ENCODE measurements at regions not wholly inside any gene's neighbourhood (a gene's known extent, or its start where the extent isn't known, plus 50 kb on each side); places are given as distances from the start of the nearest gene placed in this dataset.

DNA sequence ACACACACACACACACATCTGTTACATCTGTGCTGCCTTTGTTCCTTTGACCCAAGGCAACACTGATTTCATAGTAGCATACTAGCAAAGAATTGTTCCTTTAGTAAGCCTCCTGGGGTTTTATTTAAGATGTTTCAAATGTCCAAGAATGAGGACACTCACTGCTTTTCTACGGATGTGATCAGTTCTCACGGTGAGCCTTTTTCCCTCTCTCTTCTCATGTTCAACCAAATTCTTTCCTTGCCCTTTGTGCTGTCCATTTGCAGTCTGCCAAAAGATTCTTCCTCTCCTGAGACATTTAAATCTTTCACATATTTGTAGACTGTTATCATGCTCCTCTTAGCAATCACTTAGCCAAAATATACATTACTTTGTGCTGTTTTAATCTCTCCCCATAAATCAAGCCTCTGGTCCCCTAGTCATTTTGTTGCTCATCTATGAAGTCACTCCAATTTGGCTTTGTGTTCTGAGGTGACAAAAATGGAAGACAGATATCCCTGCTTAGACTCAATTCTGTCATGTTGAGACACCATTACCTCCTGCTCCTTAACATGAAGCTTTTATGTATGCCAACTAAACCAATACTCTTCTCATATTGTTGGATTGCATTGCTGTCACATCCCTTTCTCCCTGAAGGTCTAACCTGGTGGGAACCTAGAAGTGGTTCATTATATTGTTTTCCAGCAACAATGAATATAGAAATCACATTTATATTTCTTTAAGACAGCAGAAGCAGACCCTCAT lies 1605.3 kb upstream of the ACVR2A start:
- DNase-seq: no peak

DNA sequence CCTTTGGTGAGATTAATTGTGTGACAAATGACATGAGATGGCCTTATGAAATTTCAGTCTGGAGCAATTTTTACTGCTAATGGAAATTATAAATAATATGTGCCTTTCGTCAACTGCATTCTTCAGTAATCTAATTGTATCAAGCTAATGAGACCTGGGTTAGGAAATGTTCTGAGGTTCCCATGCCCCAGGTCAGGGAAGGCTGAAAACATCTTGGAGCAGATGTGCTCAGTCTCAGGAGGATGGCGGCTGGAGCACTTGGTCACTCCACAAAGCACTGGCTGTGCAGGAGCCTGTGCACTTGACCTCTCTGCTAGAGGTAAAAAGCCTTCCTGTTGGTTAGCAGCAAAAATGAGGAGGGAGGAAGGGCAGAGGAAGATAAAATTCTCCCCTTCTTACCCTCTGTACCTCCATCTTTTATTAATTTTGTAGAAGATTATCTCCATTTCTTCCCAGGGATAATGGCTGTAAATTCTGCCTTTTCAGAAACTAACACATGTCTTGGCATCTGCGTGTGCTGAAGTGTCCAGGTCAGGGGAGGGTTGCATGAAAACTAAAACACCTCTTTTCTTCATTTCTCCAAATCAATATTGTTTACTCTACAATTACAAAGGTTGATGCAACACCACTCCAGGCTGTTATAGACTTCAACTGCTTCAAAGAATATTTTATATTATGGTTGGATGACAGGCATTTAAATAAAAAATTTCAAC lies 1606.4 kb upstream of the ACVR2A start:
- DNase-seq: no peak

DNA sequence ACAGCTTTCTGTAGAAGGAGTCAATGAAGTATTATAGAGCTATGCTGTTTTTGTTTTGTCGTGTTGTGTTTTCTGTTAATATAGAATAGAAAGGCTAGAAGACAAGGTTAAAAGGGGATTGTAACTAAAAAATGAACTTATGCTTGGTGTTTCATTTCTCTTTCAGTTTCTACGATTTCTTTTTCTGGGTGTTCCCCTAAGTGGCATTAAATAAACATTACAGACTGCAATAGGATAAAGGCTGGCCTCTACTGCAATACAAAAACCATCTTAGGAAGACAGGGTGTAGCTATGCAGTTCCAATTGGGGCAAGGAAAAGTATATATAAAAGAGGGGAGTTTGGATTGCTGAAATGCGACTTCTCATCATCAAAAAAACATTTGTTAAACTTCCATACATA lies 1609.7 kb upstream of the ACVR2A start:
- DNase-seq: no peak

DNA sequence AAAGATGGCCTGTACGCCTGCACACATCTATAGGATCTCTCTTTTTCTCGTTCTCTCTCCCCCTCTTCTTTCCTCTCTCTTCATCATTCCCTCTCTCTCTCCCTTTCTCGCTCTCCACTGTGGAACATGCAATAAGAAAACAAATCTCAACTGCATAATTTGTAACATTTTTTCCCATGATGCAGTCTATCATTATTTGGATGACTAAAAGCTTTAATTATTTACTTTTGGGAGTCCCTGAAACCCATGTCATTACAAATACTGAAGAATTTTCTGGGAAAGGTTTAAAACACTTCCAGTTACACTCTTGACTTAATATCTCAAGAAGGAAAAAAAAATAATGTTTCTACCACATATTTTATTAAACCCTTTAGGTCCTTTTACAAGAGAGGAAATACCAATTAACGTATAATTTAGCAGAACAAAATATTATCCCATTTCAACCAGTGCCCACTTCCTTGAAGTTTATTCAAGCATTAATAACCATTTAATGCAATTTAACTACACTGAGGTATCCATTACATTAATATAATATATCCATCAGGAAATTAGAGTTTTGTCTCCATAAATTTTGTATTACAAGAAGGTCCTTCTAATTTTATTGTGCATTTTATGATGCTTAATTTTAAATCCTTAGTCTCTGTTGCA lies 1615.2 kb upstream of the ACVR2A start:
- no peak for DNase-seq

DNA sequence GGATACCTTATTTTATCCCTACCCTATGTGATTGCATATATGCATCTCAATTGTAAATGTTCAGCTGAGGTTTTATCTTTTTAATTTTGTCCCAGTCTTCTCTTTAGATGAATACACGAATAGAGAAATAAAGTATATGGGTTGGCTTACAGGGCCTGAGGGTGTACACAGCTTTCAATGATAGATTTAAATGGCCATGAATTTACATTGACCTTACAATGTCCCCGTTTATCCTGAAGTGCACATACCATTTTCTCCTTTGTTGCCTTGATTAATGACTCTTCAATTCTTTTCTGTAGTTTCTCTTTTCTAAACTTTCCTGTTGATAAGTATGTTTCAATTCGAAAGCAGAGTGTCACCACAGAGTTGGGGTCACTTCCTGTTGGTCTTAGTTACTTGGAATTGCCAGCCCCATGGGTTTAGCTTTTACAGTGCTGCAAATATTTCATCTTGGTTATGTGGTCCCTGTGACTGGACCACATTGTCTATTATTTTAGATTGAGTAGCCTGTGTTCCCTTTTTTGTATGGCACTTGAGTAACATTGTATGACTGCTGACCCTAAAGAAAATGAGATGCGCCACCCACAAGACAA lies 1616.3 kb upstream of the ACVR2A start:
- DNase-seq: no peak

DNA sequence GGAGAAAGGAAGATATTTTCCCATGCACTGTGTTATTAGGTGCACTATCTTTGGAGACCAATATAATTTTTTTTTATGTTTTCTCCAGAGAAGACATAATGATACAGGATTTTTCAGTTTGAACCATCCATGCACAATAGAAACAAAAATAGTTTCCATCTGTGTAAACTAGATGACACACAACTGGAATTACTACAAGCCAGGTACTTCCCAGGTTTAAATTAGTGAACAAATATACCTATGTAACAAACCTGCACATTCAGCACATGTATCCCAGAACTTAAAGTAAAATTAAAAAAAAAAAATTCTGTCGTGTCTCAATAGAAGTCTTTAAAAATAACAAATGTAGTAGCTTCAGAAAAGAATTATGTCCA lies 1616.8 kb upstream of the ACVR2A start:
- no peak for DNase-seq

- no peak for DNase-seq
Observed at GRCh38 chr2:146227152-146228019, 1617.4 kb upstream of the ACVR2A start.

- DNase-seq: no peak
Observed at GRCh38 chr2:146226077-146226476, 1618.8 kb upstream of the ACVR2A start.

DNA sequence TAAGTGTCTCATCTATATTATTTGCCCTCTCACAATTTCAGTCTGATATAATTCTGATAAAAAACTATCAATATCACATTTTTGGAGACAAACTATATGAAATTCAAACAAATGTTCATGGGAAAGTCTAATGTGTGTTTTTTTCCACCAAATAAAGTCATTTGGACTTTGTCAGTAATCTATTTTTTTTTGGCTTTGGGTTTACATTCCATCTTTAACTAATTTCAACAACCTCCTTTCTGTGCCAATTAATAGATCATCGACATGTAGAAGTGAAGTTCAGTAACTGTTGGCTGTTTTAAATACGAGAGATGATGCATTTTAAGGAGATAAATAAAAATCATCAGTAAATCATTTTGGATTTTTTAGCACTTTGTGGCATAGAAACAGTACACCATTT lies 1623.0 kb upstream of the ACVR2A start:
- no peak for DNase-seq

DNA sequence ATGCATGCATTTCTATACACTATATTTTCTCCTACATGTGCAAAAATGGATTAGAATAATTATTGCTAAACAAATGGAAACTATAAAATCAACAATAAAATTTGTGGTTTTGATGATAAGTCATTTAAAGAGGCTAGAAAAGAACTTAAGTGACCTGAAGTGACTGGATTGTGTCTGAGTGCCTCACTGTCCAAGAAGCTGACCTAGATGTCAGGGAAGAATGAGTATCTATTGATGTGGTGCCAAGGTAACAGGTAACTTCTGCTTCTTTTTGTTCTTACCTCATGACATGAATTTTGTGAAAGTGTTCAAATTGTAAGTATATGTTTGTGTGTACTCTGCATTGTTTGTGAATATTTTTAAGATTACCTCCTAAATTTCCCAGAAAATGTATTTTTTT lies 1623.9 kb upstream of the ACVR2A start:
- no peak for DNase-seq

GRCh38 chr2:146214394-146214929 lies 1630.4 kb upstream of the ACVR2A start:
- no peak for DNase-seq

DNA sequence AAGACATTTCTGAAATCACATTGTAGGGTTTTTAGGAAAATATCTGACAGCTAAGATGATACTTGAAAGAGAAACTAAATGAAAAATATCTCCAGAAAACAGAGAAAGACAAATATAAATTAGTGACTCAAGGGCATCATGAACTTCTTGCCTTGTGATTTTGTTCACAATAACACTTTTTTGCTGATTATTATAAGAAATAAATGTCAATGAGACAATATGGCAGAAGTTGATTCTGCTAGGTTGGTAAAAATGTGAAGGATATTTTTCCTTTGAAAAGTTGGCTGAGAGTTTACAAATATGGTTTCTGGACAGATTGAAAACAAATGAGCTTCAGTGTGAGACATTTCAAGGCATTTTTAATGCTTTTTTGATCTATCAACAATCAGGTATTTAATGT lies 1631.2 kb upstream of the ACVR2A start:
- no peak for DNase-seq

DNA sequence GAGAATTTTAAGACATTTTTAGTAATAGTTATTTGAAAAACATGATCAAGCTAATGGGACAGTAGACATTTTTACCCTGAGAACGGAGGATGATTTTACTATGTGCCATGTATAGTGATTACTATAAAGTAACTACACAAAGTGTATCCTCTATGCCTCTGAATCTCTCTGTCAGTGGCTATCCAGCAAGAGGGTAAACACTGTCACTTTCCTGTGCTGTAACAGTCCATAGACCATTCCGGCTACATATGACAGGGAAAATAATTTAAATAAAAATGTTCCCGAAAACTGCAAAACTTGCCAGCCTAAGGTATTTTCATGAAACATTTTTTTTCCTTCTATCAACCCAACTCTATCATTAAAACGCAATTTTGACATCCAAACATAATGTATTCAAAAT lies 1632.2 kb upstream of the ACVR2A start:
- no peak for DNase-seq

- DNase-seq: no peak
Observed at GRCh38 chr2:146209842-146210275, 1635.0 kb upstream of the ACVR2A start.

DNA sequence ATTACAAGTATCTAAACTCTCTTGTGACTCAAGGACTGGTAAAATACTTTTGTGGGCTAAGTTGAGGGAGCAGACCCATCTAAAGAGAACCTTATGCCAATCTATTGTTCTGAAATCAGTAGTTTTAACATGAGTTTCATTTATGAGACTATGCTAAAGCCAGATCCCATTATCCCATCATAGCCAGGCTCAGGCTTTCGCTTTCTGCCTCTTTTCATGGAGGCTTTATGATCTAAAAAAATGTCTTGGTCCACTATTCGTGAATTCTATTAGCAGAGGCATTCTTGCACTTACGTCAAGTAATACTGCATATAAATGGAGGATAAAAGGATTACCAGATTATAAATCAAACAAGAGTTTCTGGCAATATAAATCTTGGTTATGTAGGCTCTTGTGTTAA lies 1636.9 kb upstream of the ACVR2A start:
- DNase-seq: no peak

DNA sequence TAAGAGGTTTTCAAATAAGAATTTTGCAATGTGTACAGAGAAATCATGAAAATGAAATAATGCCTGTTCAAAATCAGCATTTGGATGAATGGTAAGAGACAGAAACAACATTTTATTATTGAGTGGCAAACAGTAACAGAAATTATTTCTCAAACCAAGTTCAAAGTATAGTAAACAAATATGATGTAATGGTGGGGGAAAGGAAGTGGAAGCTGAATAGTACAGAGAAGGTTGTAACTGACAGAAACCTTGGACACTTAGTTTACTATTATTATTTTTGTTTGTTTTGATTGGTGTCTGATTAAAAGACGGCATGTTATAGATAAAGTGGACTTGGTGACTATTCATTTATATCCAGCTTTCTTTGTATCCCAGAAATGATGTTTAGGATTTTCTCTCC lies 1637.4 kb upstream of the ACVR2A start:
- no peak for DNase-seq

GRCh38 chr2:146203064-146203624 lies 1641.7 kb upstream of the ACVR2A start:
- no peak for DNase-seq

DNA sequence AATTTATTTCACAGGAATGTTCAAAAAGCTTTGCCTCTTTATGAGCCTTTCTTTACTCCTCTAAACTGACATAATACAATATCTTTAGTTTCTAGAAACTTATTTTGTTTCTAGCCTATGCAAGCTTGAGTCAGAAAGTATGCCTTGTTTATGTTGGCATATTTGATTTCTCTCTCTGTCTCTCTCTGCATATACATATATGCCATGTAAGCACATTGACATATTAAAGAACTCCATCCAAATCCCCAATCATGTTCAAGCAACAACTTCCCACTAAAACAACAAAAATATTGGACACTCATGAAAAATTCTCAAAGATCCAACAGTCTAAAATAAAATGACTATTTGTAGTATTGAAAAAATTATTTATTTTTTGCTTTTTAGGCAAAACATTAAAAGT lies 1651.2 kb upstream of the ACVR2A start:
- no peak for DNase-seq

DNA sequence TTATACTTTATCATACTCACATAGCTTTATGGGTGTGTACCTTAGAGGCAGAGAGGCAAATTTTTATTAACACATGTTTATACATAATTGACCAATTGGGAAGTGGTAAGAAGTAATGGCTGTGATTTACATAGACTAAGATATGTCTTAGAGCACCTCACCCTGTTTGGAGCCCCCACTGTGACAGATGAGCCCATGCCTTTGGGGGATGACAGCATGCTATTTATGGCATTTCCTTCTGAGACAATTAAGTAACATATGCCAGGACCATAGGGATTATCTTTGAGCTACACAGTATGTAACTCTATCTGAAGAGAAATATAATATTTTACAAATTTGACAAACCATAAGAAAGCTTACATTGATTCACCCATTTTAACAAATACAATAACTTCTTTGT lies 1655.3 kb upstream of the ACVR2A start:
- no peak for DNase-seq

- no peak for DNase-seq
Observed at GRCh38 chr2:146173934-146174333, 1654.0 kb upstream of the ZEB2 start.

DNA sequence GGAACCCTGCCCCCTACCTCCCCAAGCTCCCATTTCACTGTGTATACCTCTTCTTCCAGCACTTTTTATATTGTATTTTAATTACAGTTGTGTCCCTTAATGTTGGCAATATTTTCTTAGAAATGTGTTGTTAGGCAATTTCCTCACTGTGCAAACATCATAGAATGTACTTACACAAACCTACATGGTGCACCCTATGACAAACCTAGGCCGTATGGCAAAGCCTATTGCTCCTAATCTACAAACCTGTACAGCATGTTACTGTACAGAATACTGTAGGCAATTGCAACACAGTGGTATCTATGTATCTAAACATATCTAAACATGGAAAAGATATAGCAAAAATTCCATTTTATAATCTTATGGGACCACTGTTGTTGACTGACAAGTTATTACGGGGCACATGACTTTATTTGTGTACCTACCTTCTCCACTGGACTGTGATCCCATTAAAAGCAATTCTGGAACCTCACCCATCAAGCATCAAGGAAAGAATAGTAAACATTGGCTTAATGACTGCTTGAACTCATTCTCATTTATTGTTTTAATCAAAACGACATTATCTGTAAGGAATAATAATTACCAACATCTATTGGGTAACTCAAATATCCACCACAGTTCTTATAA lies 1641.5 kb upstream of the ZEB2 start:
- DNase-seq: no peak

All from inflammatory macrophage treated with lipopolysaccharide for 4 hours (primary cell).